IMR-90 (cell line): ENCODE measurements at regions not wholly inside any gene's neighbourhood (a gene's known extent, or its start where the extent isn't known, plus 50 kb on each side); places are given as distances from the start of the nearest gene placed in this dataset.

ENCODE experiments used
- ATAC-seq: fragments of 200-7000 bp; cut with Tn5 transposase; 2 replicates; pipeline ENCODE4 v1.9.1; 2020; ENCODE audit warnings: low read depth, mild to moderate bottlenecking, moderate library complexity
- BruUV-seq: library from RNA; stranded (reverse); fragments of 400-500 nt; replicated peaks from 2 replicates; lab custom pipeline; 2021; lab: Mats Ljungman, UMichigan
- CTCF ChIA-PET: fragments of 300-600 bp; formaldehyde crosslinking; extraction: SDS; loops from one replicate; lab custom pipeline; 2021; ENCODE audit warnings: antibody characterized with exemption; lab: Yijun Ruan, JAX
- POLR2A ChIA-PET: fragments of 300-600 bp; sonication (Branson Sonifier 250); formaldehyde crosslinking; loops from one replicate; lab custom pipeline; 2022; ENCODE audit warnings: antibody characterized with exemption; ENCODE audit not compliant: unreplicated experiment; lab: Charles Lee
- DNase-seq: peaks from one replicate; pipeline ENCODE4 v3.0.0; 2013
- H2AFZ ChIP-seq: replicated peaks from 2 replicates; pipeline ENCODE3; 2013; ENCODE audit warnings: low read length, mild to moderate bottlenecking; ENCODE audit not compliant: poor library complexity
- H2AK5ac ChIP-seq: 2 replicates; pipeline ENCODE4 v1.6.1; 2013; ENCODE audit warnings: low read depth, low read length, inconsistent platforms
- H2AK9ac ChIP-seq: replicated peaks from 2 replicates; pipeline ENCODE3; 2013; ENCODE audit warnings: mild to moderate bottlenecking, low read depth, low read length, moderate library complexity; ENCODE audit not compliant: poor library complexity
- H2BK120ac ChIP-seq: 2 replicates; pipeline ENCODE4 v1.6.1; 2013; ENCODE audit warnings: low read depth, low read length, inconsistent platforms
- H2BK15ac ChIP-seq: 3 replicates; pipeline ENCODE4 v1.6.1; 2013; ENCODE audit warnings: low read depth, low read length, inconsistent platforms
- H2BK20ac ChIP-seq: 2 replicates; pipeline ENCODE4 v1.6.1; 2013; ENCODE audit warnings: low read depth, mild to moderate bottlenecking, inconsistent platforms, low read length, moderate library complexity
- H2BK5ac ChIP-seq: 2 replicates; pipeline ENCODE4 v1.6.1; 2013; ENCODE audit warnings: mild to moderate bottlenecking, low read depth, low read length, inconsistent platforms; ENCODE audit not compliant: poor library complexity, severe bottlenecking
- H3K14ac ChIP-seq: replicated peaks from 2 replicates; pipeline ENCODE4 v1.6.1; 2013; ENCODE audit warnings: low read depth, low read length, inconsistent platforms
- H3K18ac ChIP-seq: 2 replicates; pipeline ENCODE4 v1.6.1; 2013; ENCODE audit warnings: low read depth, low read length, control low read depth
- H3K23ac ChIP-seq: 2 replicates; pipeline ENCODE4 v1.6.1; 2013; ENCODE audit warnings: low read depth, low read length, inconsistent platforms
- H3K27ac ChIP-seq: 2 replicates; pipeline ENCODE4 v1.5.1; 2013; ENCODE audit warnings: mild to moderate bottlenecking, control low read depth, low read length; ENCODE audit not compliant: insufficient read depth
- H3K27me3 ChIP-seq: 2 replicates; pipeline ENCODE4 v1.6.1; 2013; ENCODE audit warnings: low read length; ENCODE audit not compliant: control insufficient read depth, insufficient read depth
- H3K36me3 ChIP-seq: 2 replicates; pipeline ENCODE4 v1.6.1; 2013; ENCODE audit warnings: low read length, mixed read lengths; ENCODE audit not compliant: control insufficient read depth, insufficient read depth
- H3K4ac ChIP-seq: 2 replicates; pipeline ENCODE4 v1.6.1; 2013; ENCODE audit warnings: low read depth, low read length, inconsistent platforms
- H3K4me1 ChIP-seq: 2 replicates; pipeline ENCODE4 v1.6.1; 2013; ENCODE audit warnings: low read length, mixed read lengths; ENCODE audit not compliant: control insufficient read depth, insufficient read depth
- H3K4me2 ChIP-seq: 2 replicates; pipeline ENCODE4 v1.6.1; 2013; ENCODE audit warnings: low read depth, mild to moderate bottlenecking, control low read depth, low read length, moderate library complexity
- H3K4me3 ChIP-seq: 2 replicates; pipeline ENCODE4 v1.5.1; 2013; ENCODE audit warnings: low read depth, mild to moderate bottlenecking, control low read depth, low read length, moderate library complexity; ENCODE audit not compliant: insufficient read depth
- H3K56ac ChIP-seq: 2 replicates; pipeline ENCODE4 v1.6.1; 2013; ENCODE audit warnings: low read length, inconsistent platforms; ENCODE audit not compliant: insufficient read depth; ENCODE audit errors: extremely low read depth
- H3K79me1 ChIP-seq, 2 experiments: 2 replicates each; pipeline ENCODE4 v1.6.1; 2013; ENCODE audit warnings: low read length in 2 of 2, inconsistent platforms in 1 of 2, low read depth in 1 of 2
- H3K9ac ChIP-seq: 2 replicates; pipeline ENCODE4 v1.6.1; 2013; ENCODE audit warnings: low read depth, low read length, control low read depth
- H3K9me1 ChIP-seq: 2 replicates; pipeline ENCODE4 v1.6.1; 2013; ENCODE audit warnings: low read length, inconsistent platforms; ENCODE audit not compliant: insufficient read depth
- H3K9me3 ChIP-seq: 2 replicates; pipeline ENCODE4 v1.6.1; 2013; ENCODE audit warnings: low read length; ENCODE audit not compliant: control insufficient read depth, insufficient read depth
- H4K20me1 ChIP-seq: 2 replicates; pipeline ENCODE4 v1.6.1; 2013; ENCODE audit warnings: low read length, inconsistent platforms; ENCODE audit not compliant: insufficient read depth
- H4K5ac ChIP-seq: 2 replicates; pipeline ENCODE4 v1.6.1; 2013; ENCODE audit warnings: mild to moderate bottlenecking, low read depth, low read length, control low read depth
- H4K8ac ChIP-seq, 2 experiments: 2 replicates each; pipeline ENCODE4 v1.6.1; 2013; ENCODE audit warnings: low read depth in 2 of 2, low read length in 2 of 2, control low read depth in 1 of 2, inconsistent platforms in 1 of 2
- H4K91ac ChIP-seq: 2 replicates; pipeline ENCODE4 v1.6.1; 2013; ENCODE audit warnings: low read depth, low read length, inconsistent platforms; ENCODE audit not compliant: insufficient read depth
- BHLHE40 ChIP-seq: fragments of 150-350 bp; IDR thresholded peaks from 2 replicates; pipeline ENCODE4 v1.6.1; 2016; ENCODE audit warnings: mild to moderate bottlenecking, low read depth, low read length
- FOS ChIP-seq: fragments of 150-350 bp; IDR thresholded peaks from 2 replicates; pipeline ENCODE4 v1.6.1; 2016; ENCODE audit warnings: low read depth, low read length
- NFE2L2 ChIP-seq: fragments of 150-350 bp; IDR thresholded peaks from 2 replicates; pipeline ENCODE4 v1.6.1; 2016; ENCODE audit warnings: low read depth, mild to moderate bottlenecking, low read length
- WGBS, 2 experiments: methylation state at CpG; one replicate each; pipeline versions ENCODE4 v1.1.5 to v1.1.7; 2013; ENCODE audit warnings: missing lambda C conversion rate in 2 of 2; ENCODE audit not compliant: insufficient read length in 1 of 2; ENCODE audit errors: extremely low coverage in 2 of 2; 5-methylcytosine and 5-hydroxymethylcytosine counted together
- dilution Hi-C: fragments of 300-500 bp; cut with HindIII; formaldehyde crosslinking; loops from one replicate; pipeline ENCODE4 v1.14.3; 2018; ENCODE audit warnings: low sequenced_read_pairs; ENCODE audit not compliant: unreplicated experiment
- in situ Hi-C: fragments of 300-500 bp; cut with MboI; formaldehyde crosslinking; loops from 3 replicates; pipeline ENCODE4 v1.14.3; 2019; ENCODE audit warnings: low sequenced_read_pairs, inconsistent platforms, mixed read lengths
- intact Hi-C: fragments of 100-400 bp; cut with micrococcal nuclease; formaldehyde crosslinking; loops from 2 replicates; pipeline ENCODE4 v1.10.0; 2022
- TF ChIP-seq, protein P1 (sequence below): fragments of 150-350 bp; IDR thresholded peaks from 2 replicates; pipeline ENCODE4 v1.6.1; 2016; ENCODE audit warnings: low read depth, mild to moderate bottlenecking, low read length, moderate library complexity, borderline replicate concordance

DNA sequence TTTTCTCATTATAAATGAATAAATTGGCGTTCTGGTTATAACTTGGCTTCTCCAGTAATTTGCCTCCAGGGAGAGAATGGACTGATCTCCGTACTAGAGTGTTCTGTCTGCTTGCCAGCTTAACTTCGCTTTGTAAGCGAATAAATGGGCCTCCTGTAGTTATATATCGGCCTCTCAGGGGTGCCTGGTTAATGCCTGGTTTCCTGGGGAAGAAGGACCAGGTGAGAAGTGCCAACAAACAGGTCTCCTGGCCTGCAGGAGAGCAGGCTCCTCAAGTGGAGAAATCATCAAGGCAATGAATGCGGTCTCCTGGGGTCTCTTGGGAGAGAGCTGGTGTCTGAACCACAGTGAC is 107.4 kb upstream of the SERBP1 start:
- Histone ChIP-seq H3K14ac (no peak overlapping the region), H3K79me1 (no peaks in the 10 kb centered on the region), H3K27ac (no peak overlapping the region), H3K4me2 (no peak overlapping the region), H2AK9ac (no peak overlapping the region), H3K9me1 (peaks cover 3% of the 10 kb centered on the region; the same call in 1 of the 2 replicates), H3K4ac (no peak overlapping the region), H2AK5ac (no peak overlapping the region), H4K5ac (no peak overlapping the region), H3K4me1 (peaks cover 2% of the 10 kb centered on the region; the same call in 1 of the 2 replicates), H2AFZ (no peak overlapping the region), H3K9me3 (no peaks in the 10 kb centered on the region), H3K23ac (no peak overlapping the region), H4K20me1 (no peaks in the 10 kb centered on the region), H2BK15ac (no peak overlapping the region), H3K18ac (no peak overlapping the region), H4K91ac (no peak overlapping the region), H2BK20ac (no peak overlapping the region), H3K36me3 (no peaks in the 10 kb centered on the region), H3K27me3 (no peaks in the 10 kb centered on the region), H2BK120ac (no peak overlapping the region), H3K9ac (no peak overlapping the region), H3K4me3 (no peak overlapping the region), H4K8ac (no peak overlapping the region), H3K56ac (no peak overlapping the region), H2BK5ac (no peak overlapping the region)
- dilution Hi-C loops = no loop called here
- in situ Hi-C loops = loop anchor here (5.0 to 25.0 kb wide), 3 partner anchors 220 to 825 kb away; no protein-coding TSS in a partner anchor
- WGBS, 2 experiments = 100% methylated on average over 4 of the region's 6 CpGs; no CpG with 5 or more reads in 1 of the 2 experiments
- ChIA-PET POLR2A (interaction anchor here (1.1 kb wide), 1 partner anchor 147 kb away, joined by 4 read pairs; the partner anchor contains the start of gene GADD45A), CTCF (interaction anchor here (1.3 to 3.0 kb wide), 3 partner anchors 14 to 293 kb away, joined by 4 to 9 read pairs (median 7); no protein-coding TSS in a partner anchor)
- no peak for DNase-seq
- no peak for TF ChIP-seq BHLHE40
- no peak for TF ChIP-seq NFE2L2
- no peak for TF ChIP-seq FOS
- TF ChIP-seq, protein P1, sequence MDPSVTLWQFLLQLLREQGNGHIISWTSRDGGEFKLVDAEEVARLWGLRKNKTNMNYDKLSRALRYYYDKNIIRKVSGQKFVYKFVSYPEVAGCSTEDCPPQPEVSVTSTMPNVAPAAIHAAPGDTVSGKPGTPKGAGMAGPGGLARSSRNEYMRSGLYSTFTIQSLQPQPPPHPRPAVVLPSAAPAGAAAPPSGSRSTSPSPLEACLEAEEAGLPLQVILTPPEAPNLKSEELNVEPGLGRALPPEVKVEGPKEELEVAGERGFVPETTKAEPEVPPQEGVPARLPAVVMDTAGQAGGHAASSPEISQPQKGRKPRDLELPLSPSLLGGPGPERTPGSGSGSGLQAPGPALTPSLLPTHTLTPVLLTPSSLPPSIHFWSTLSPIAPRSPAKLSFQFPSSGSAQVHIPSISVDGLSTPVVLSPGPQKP = no peak
- ATAC-seq = no peak
- BruUV-seq = no TSS peak
- intact Hi-C loops = no loop called here
